ENCODE measurements at regions not wholly inside any gene's neighbourhood (a gene's known extent, or its start where the extent isn't known, plus 50 kb on each side); places are given as distances from the start of the nearest gene placed in this dataset.

GRCh38 chr10:90195288-90195840 lies 494.0 kb downstream of the KIF20B start:
- H3K36me3 Mint-ChIP-seq (ENCODE audit: low read depth): no peaks in the 10 kb centered on the region
- H3K4me1 Mint-ChIP-seq: no peaks in the 10 kb centered on the region
- no peak overlapping the region for H3K27ac Mint-ChIP-seq (ENCODE audit: unreplicated experiment)
- TF ChIP-seq CTCF (conservative IDR thresholded peaks at IDR 0.05): no peak
- H3K4me3 Mint-ChIP-seq: no peak overlapping the region
- H3K9me3 Mint-ChIP-seq: no peaks in the 10 kb centered on the region
- H3K27me3 Mint-ChIP-seq (ENCODE audit: low read depth): no peaks in the 10 kb centered on the region
- DNase-seq (ENCODE audit: low read depth, low spot score): no peak

- no peaks in the 10 kb centered on the region for H3K27me3 Mint-ChIP-seq (ENCODE audit: low read depth)
Observed at GRCh38 chr10:90197766-90198165, 496.4 kb downstream of the KIF20B start.

GRCh38 chr10:90199093-90199492 lies 497.7 kb downstream of the KIF20B start:
- Mint-ChIP-seq H3K36me3 (ENCODE audit: low read depth) (no peaks in the 10 kb centered on the region), H3K4me1 (no peaks in the 10 kb centered on the region), H3K9me3 (no peaks in the 10 kb centered on the region), H3K27me3 (ENCODE audit: low read depth) (no peaks in the 10 kb centered on the region), H3K4me3 (no peak overlapping the region), H3K27ac (ENCODE audit: unreplicated experiment) (no peak overlapping the region)
- TF ChIP-seq CTCF (conservative IDR thresholded peaks at IDR 0.05): no peak
- DNase-seq (ENCODE audit: low read depth, low spot score): no peak

More at GRCh38 chr10:90197766-90198165, 496.4 kb downstream of the KIF20B start:
- no peak for TF ChIP-seq CTCF (conservative IDR thresholded peaks at IDR 0.05)
- H3K4me1 Mint-ChIP-seq: no peaks in the 10 kb centered on the region
- H3K4me3 Mint-ChIP-seq: no peak overlapping the region
- H3K9me3 Mint-ChIP-seq: no peaks in the 10 kb centered on the region
- H3K36me3 Mint-ChIP-seq (ENCODE audit: low read depth): no peaks in the 10 kb centered on the region
- DNase-seq (ENCODE audit: low read depth, low spot score): no peak
- H3K27ac Mint-ChIP-seq (ENCODE audit: unreplicated experiment): no peak overlapping the region

- DNase-seq (ENCODE audit: low read depth, low spot score): no peak
- Mint-ChIP-seq H3K27ac (ENCODE audit: unreplicated experiment) (no peak overlapping the region), H3K4me3 (no peak overlapping the region), H3K36me3 (ENCODE audit: low read depth) (no peaks in the 10 kb centered on the region), H3K4me1 (no peaks in the 10 kb centered on the region), H3K27me3 (ENCODE audit: low read depth) (no peaks in the 10 kb centered on the region), H3K9me3 (no peaks in the 10 kb centered on the region)
- TF ChIP-seq CTCF (conservative IDR thresholded peaks at IDR 0.05): no peak
Observed at GRCh38 chr10:90199513-90199912, 498.1 kb downstream of the KIF20B start.

GRCh38 chr10:90204131-90204955 lies 503.0 kb downstream of the KIF20B start:
- no peak overlapping the region for H3K27ac Mint-ChIP-seq (ENCODE audit: unreplicated experiment)
- no peaks in the 10 kb centered on the region for H3K4me1 Mint-ChIP-seq
- no peaks in the 10 kb centered on the region for H3K27me3 Mint-ChIP-seq (ENCODE audit: low read depth)
- TF ChIP-seq CTCF (conservative IDR thresholded peaks at IDR 0.05): no peak
- no peak overlapping the region for H3K4me3 Mint-ChIP-seq
- no peaks in the 10 kb centered on the region for H3K9me3 Mint-ChIP-seq
- H3K36me3 Mint-ChIP-seq (ENCODE audit: low read depth): no peaks in the 10 kb centered on the region
- DNase-seq (ENCODE audit: low read depth, low spot score): no peak

Data from neural crest cell (in vitro differentiated cells).